ENCODE measurements at regions not wholly inside any gene's neighbourhood (a gene's known extent, or its start where the extent isn't known, plus 50 kb on each side); places are given as distances from the start of the nearest gene placed in this dataset.

GRCh38 chr11:103010891-103011290 lies 55.4 kb upstream of the MMP13 start:
- no peak overlapping the region for H3K27ac ChIP-seq (ENCODE audit: low read depth, low read length)
- H3K4me3 ChIP-seq (ENCODE audit: low read depth, low read length): no peak overlapping the region
- H3K9me3 ChIP-seq (ENCODE audit: control insufficient read depth, insufficient read depth, low read length): peaks cover 10% of the 10 kb centered on the region
- ChIA-PET CTCF (no interaction called here), POLR2A (no interaction called here)
- DNase-seq (ENCODE audit: low read depth, low spot score): no peak
- no peaks in the 10 kb centered on the region for H3K27me3 ChIP-seq (ENCODE audit: control insufficient read depth, insufficient read depth, low read length)
- no peak for TF ChIP-seq CTCF (IDR thresholded peaks at IDR 0.05; ENCODE audit: low read depth, low read length)

- H3K27ac ChIP-seq (ENCODE audit: low read depth, low read length): no peak overlapping the region
- no peaks in the 10 kb centered on the region for H3K27me3 ChIP-seq (ENCODE audit: control insufficient read depth, insufficient read depth, low read length)
- H3K9me3 ChIP-seq (ENCODE audit: control insufficient read depth, insufficient read depth, low read length): peaks cover 10% of the 10 kb centered on the region
- POLR2A ChIA-PET: no interaction called here
- no peak overlapping the region for H3K4me3 ChIP-seq (ENCODE audit: low read depth, low read length)
- DNase-seq (ENCODE audit: low read depth, low spot score): no peak
- CTCF ChIA-PET: interaction anchor here (0.8 kb wide), 1 partner anchor 29 kb away, joined by 3 read pairs; no protein-coding TSS in a partner anchor
- no peak for TF ChIP-seq CTCF (IDR thresholded peaks at IDR 0.05; ENCODE audit: low read depth, low read length)
Observed at GRCh38 chr11:103007521-103007920, 52.0 kb upstream of the MMP13 start.

Measured in AG04450 (cell line).